WTC11 (cell line): ENCODE measurements at regions not wholly inside any gene's neighbourhood (a gene's known extent, or its start where the extent isn't known, plus 50 kb on each side); places are given as distances from the start of the nearest gene placed in this dataset.

Experiments used
- ATAC-seq: fragments of 200-7000 bp; cut with Tn5 transposase; 2 replicates; pipeline ENCODE4 v1.10.0; 2021; ENCODE audit warnings: mild to moderate bottlenecking, moderate library complexity
- CTCF ChIA-PET: fragments of 300-600 bp; sonication (Branson Sonifier 250); formaldehyde crosslinking; loops from one replicate; lab custom pipeline; 2021; ENCODE audit warnings: antibody characterized with exemption; lab: Charles Lee
- POLR2A ChIA-PET: fragments of 350-600 bp; sonication (Branson Sonifier 250); formaldehyde crosslinking; loops from one replicate; lab custom pipeline; 2021; ENCODE audit warnings: antibody characterized with exemption; lab: Charles Lee
- DNase-seq: peaks from one replicate; pipeline ENCODE4 v3.0.0; 2021; ENCODE audit warnings: low spot score
- H3K27ac Mint-ChIP-seq: 2 replicates; pipeline ENCODE4 v1.8.0; 2021; ENCODE audit warnings: mixed read lengths
- H3K27me3 Mint-ChIP-seq: 2 replicates; pipeline ENCODE4 v1.8.0; 2021; ENCODE audit warnings: low read depth, mild to moderate bottlenecking, moderate library complexity, mixed read lengths
- H3K36me3 Mint-ChIP-seq: 2 replicates; pipeline ENCODE4 v1.8.0; 2021; ENCODE audit warnings: mixed read lengths
- H3K4me1 Mint-ChIP-seq: 2 replicates; pipeline ENCODE4 v1.8.0; 2022; ENCODE audit warnings: mixed read lengths
- H3K4me3 Mint-ChIP-seq: 2 replicates; pipeline ENCODE4 v1.8.0; 2021; ENCODE audit warnings: mild to moderate bottlenecking, moderate library complexity, mixed read lengths
- H3K9me3 Mint-ChIP-seq: 2 replicates; pipeline ENCODE4 v1.8.0; 2021; ENCODE audit warnings: mixed read lengths
- CDX4 ChIP-seq: fragments of 250-450 bp; sonication (Bioruptor Pico); IDR thresholded peaks from 2 replicates; pipeline ENCODE4 v1.9.0; 2021; ENCODE audit warnings: moderate library complexity, mild to moderate bottlenecking, inconsistent platforms, borderline replicate concordance
- E2F1 ChIP-seq: sonication (generic); formaldehyde crosslinking; IDR thresholded peaks from 2 replicates; pipeline ENCODE4 v1.8.0; 2022; ENCODE audit warnings: mild to moderate bottlenecking, missing genetic modification reagents
- E2F4 ChIP-seq: sonication (generic); formaldehyde crosslinking; IDR thresholded peaks from 2 replicates; pipeline ENCODE4 v1.8.1; 2022; ENCODE audit warnings: low read depth, mild to moderate bottlenecking, moderate library complexity, missing genetic modification reagents, borderline replicate concordance
- E2F5 ChIP-seq: sonication (generic); formaldehyde crosslinking; IDR thresholded peaks from 2 replicates; pipeline ENCODE4 v1.8.1; 2022; ENCODE audit warnings: mild to moderate bottlenecking, moderate library complexity, missing genetic modification reagents
- ERG ChIP-seq: fragments of 250-450 bp; sonication (Bioruptor Pico); IDR thresholded peaks from 2 replicates; pipeline ENCODE4 v1.8.0; 2021; ENCODE audit warnings: mild to moderate bottlenecking
- ETV6 ChIP-seq: sonication (generic); formaldehyde crosslinking; IDR thresholded peaks from 2 replicates; pipeline ENCODE4 v1.8.1; 2022; ENCODE audit warnings: mild to moderate bottlenecking, missing genetic modification reagents
- JUN ChIP-seq: sonication (generic); formaldehyde crosslinking; IDR thresholded peaks from 2 replicates; pipeline ENCODE4 v1.8.0; 2023; ENCODE audit warnings: mild to moderate bottlenecking, missing genetic modification reagents
- OVOL2 ChIP-seq: fragments of 250-450 bp; sonication (Bioruptor Pico); IDR thresholded peaks from 2 replicates; pipeline ENCODE4 v1.9.0; 2021; ENCODE audit warnings: mild to moderate bottlenecking, borderline replicate concordance
- PREB ChIP-seq: sonication (generic); formaldehyde crosslinking; IDR thresholded peaks from 2 replicates; pipeline ENCODE4 v1.8.1; 2022; ENCODE audit warnings: mild to moderate bottlenecking, missing genetic modification reagents, moderate library complexity, borderline replicate concordance
- PRRX2 ChIP-seq: fragments of 250-450 bp; sonication (Bioruptor Pico); IDR thresholded peaks from 2 replicates; pipeline ENCODE4 v1.8.0; 2021; ENCODE audit warnings: mild to moderate bottlenecking
- SMAD3 ChIP-seq: sonication (generic); formaldehyde crosslinking; IDR thresholded peaks from 2 replicates; pipeline ENCODE4 v1.8.0; 2022; ENCODE audit warnings: missing genetic modification reagents, mild to moderate bottlenecking, borderline replicate concordance
- SP1 ChIP-seq: sonication (generic); formaldehyde crosslinking; conservative IDR thresholded peaks from 2 replicates; pipeline ENCODE4 v1.8.1; 2022; ENCODE audit warnings: missing genetic modification reagents
- STAT6 ChIP-seq: sonication (generic); formaldehyde crosslinking; conservative IDR thresholded peaks from 2 replicates; pipeline ENCODE4 v1.8.1; 2023; ENCODE audit warnings: mild to moderate bottlenecking, low read depth, missing genetic modification reagents, moderate library complexity
- TP53 ChIP-seq: sonication (generic); formaldehyde crosslinking; IDR thresholded peaks from 2 replicates; pipeline ENCODE4 v1.8.1; 2023; ENCODE audit warnings: mild to moderate bottlenecking, missing genetic modification reagents
- ZNF416 ChIP-seq: fragments of 250-450 bp; sonication (Bioruptor Pico); IDR thresholded peaks from 2 replicates; pipeline ENCODE4 v1.9.0; 2021; ENCODE audit warnings: mild to moderate bottlenecking, inconsistent platforms
- ZNF423 ChIP-seq: fragments of 250-450 bp; sonication (Bioruptor Pico); IDR thresholded peaks from 2 replicates; pipeline ENCODE4 v2.1.2; 2022; ENCODE audit warnings: mild to moderate bottlenecking, moderate library complexity
- ZNF512 ChIP-seq: sonication (generic); formaldehyde crosslinking; IDR thresholded peaks from 2 replicates; pipeline ENCODE4 v1.8.1; 2022; ENCODE audit warnings: missing genetic modification reagents, borderline replicate concordance

- DNase-seq: no peak
- ChIA-PET POLR2A (no interaction called here), CTCF (interaction anchor here (1.1 kb wide), 1 partner anchor 153 kb away, joined by 3 read pairs; no protein-coding TSS in a partner anchor)
- H3K27me3 Mint-ChIP-seq: no peaks in the 10 kb centered on the region
- no peak overlapping the region for H3K4me3 Mint-ChIP-seq
- TF ChIP-seq E2F5 (CRISPR knock-in tag): no peak
- no peak for TF ChIP-seq PREB (CRISPR knock-in tag)
- no peak for TF ChIP-seq OVOL2 (CRISPR knock-in tag)
- ATAC-seq: peak; percentile 35
- H3K36me3 Mint-ChIP-seq: peaks cover 22% of the 10 kb centered on the region
- H3K4me1 Mint-ChIP-seq: peaks cover 32% of the 10 kb centered on the region
- H3K27ac Mint-ChIP-seq: peak overlapping the region; percentile 64
- peaks cover 22% of the 10 kb centered on the region for H3K9me3 Mint-ChIP-seq
Measured at GRCh38 chr2:200158647-200159356, 147.7 kb upstream of the SPATS2L start.

- H3K27me3 Mint-ChIP-seq: no peaks in the 10 kb centered on the region
- H3K4me1 Mint-ChIP-seq: peaks cover 32% of the 10 kb centered on the region
- H3K4me3 Mint-ChIP-seq: no peak overlapping the region
- POLR2A ChIA-PET: no interaction called here
- CTCF ChIA-PET: no interaction called here
- peak overlapping the region; percentile 32 for H3K27ac Mint-ChIP-seq
- peaks cover 25% of the 10 kb centered on the region for H3K9me3 Mint-ChIP-seq
- peaks cover 25% of the 10 kb centered on the region for H3K36me3 Mint-ChIP-seq
- ATAC-seq (peak; percentile 29), DNase-seq (no peak)
- no peak for TF ChIP-seq SP1
- no peak for TF ChIP-seq SMAD3 (CRISPR knock-in tag)
- TF ChIP-seq ZNF416 (CRISPR knock-in tag): no peak
Measured at GRCh38 chr2:200159357-200159707, 147.2 kb upstream of the SPATS2L start.

GRCh38 chr2:200159829-200160781 lies 146.4 kb upstream of the SPATS2L start:
- CTCF ChIA-PET: interaction anchor here (0.6 to 1.0 kb wide), 2 partner anchors 24 to 33 kb away, joined by 3 read pairs; no protein-coding TSS in a partner anchor
- H3K4me1 Mint-ChIP-seq: peaks cover 32% of the 10 kb centered on the region
- no peak for DNase-seq
- POLR2A ChIA-PET: no interaction called here
- no peak overlapping the region for H3K4me3 Mint-ChIP-seq
- no peaks in the 10 kb centered on the region for H3K27me3 Mint-ChIP-seq
- H3K27ac Mint-ChIP-seq: peak overlapping the region; percentile 50
- ATAC-seq: no peak
- peaks cover 25% of the 10 kb centered on the region for H3K9me3 Mint-ChIP-seq
- peaks cover 28% of the 10 kb centered on the region for H3K36me3 Mint-ChIP-seq
- TF ChIP-seq TP53 (CRISPR knock-in tag) (no peak), E2F4 (CRISPR knock-in tag) (no peak), E2F1 (CRISPR knock-in tag) (no peak), ERG (CRISPR knock-in tag) (no peak), ZNF512 (CRISPR knock-in tag) (no peak), PRRX2 (CRISPR knock-in tag) (no peak), CDX4 (CRISPR knock-in tag) (no peak), ETV6 (no peak), STAT6 (CRISPR knock-in tag) (no peak), ZNF423 (CRISPR knock-in tag) (no peak), JUN (no peak)
